Keratinocyte (primary cell): ENCODE measurements at regions not wholly inside any gene's neighbourhood (a gene's known extent, or its start where the extent isn't known, plus 50 kb on each side); places are given as distances from the start of the nearest gene placed in this dataset.

Experiments used
- DNase-seq: peaks from one replicate; pipeline ENCODE4 v3.0.0-alpha.2; 2011; ENCODE audit warnings: low read depth, missing footprints, low spot score
- FAIRE-seq: peaks from 2 replicates; lab custom pipeline; 2011; peaks lifted over from hg19 to GRCh38; lab: Jason Lieb, UNC
- H2AFZ ChIP-seq: 2 replicates; pipeline ENCODE4 v1.6.0; 2012; ENCODE audit warnings: low read length, control low read depth, inconsistent platforms; ENCODE audit not compliant: control insufficient read depth
- H3K27ac ChIP-seq: 2 replicates; pipeline ENCODE4 v1.5.1; 2011; ENCODE audit warnings: low read length; ENCODE audit not compliant: control insufficient read depth, insufficient read depth
- H3K27me3 ChIP-seq: 3 replicates; pipeline ENCODE4 v1.6.0; 2011; ENCODE audit warnings: low read length; ENCODE audit not compliant: control insufficient read depth, insufficient read depth; ENCODE audit errors: extremely low read depth
- H3K36me3 ChIP-seq, 2 experiments: 2 replicates in 1 of 2; 3 replicates in 1 of 2; pipeline ENCODE4 v1.5.1; 2011; ENCODE audit warnings: low read length in 2 of 2, mild to moderate bottlenecking in 1 of 2; ENCODE audit not compliant: control insufficient read depth in 2 of 2, insufficient read depth in 2 of 2; ENCODE audit errors: extremely low read depth in 1 of 2
- H3K4me1 ChIP-seq: 3 replicates; pipeline ENCODE4 v1.5.1; 2011; ENCODE audit warnings: low read length; ENCODE audit not compliant: control insufficient read depth, insufficient read depth; ENCODE audit errors: extremely low read depth
- H3K4me2 ChIP-seq: 3 replicates; pipeline ENCODE4 v1.6.0; 2011; ENCODE audit warnings: low read depth, low read length; ENCODE audit not compliant: control insufficient read depth, insufficient read depth; ENCODE audit errors: extremely low read depth
- H3K4me3 ChIP-seq, 3 experiments: fragments of 200-600 bp in 1 of 3; sonication (generic) in 1 of 3; 2 replicates in 2 of 3; 3 replicates in 1 of 3; pipeline ENCODE4 v1.5.1; 2011 to 2016; ENCODE audit warnings: low read length in 3 of 3, mild to moderate bottlenecking in 3 of 3, control low read depth in 2 of 3, inconsistent platforms in 1 of 3, low read depth in 1 of 3, mixed read lengths in 1 of 3, mixed run types in 1 of 3, moderate library complexity in 1 of 3; ENCODE audit not compliant: control insufficient read depth in 2 of 3, insufficient read depth in 2 of 3; ENCODE audit errors: extremely low read depth in 1 of 3
- H3K79me2 ChIP-seq: 2 replicates; pipeline ENCODE4 v1.6.0; 2012; ENCODE audit warnings: low read length; ENCODE audit not compliant: control insufficient read depth, insufficient read depth
- H3K9ac ChIP-seq: 3 replicates; pipeline ENCODE4 v1.6.0; 2011; ENCODE audit warnings: low read length; ENCODE audit not compliant: control insufficient read depth, insufficient read depth; ENCODE audit errors: extremely low read depth
- H3K9me1 ChIP-seq: 3 replicates; pipeline ENCODE4 v1.6.0; 2011; ENCODE audit warnings: low read length; ENCODE audit not compliant: control insufficient read depth, insufficient read depth; ENCODE audit errors: extremely low read depth
- H3K9me3 ChIP-seq: 2 replicates; pipeline ENCODE4 v1.5.1; 2012; ENCODE audit warnings: low read depth, low read length; ENCODE audit not compliant: control insufficient read depth
- H4K20me1 ChIP-seq: 3 replicates; pipeline ENCODE4 v1.6.0; 2011; ENCODE audit warnings: low read length; ENCODE audit not compliant: control insufficient read depth, insufficient read depth; ENCODE audit errors: extremely low read depth
- EZH2 ChIP-seq: IDR thresholded peaks from one replicate; pipeline ENCODE4 v1.6.1; 2012; ENCODE audit warnings: inconsistent platforms, mild to moderate bottlenecking, low read length, moderate library complexity
- dilution Hi-C: fragments of 300-500 bp; cut with MboI; formaldehyde crosslinking; loops from one replicate; pipeline ENCODE4 v1.7.0; 2020; ENCODE audit warnings: low sequenced_read_pairs; ENCODE audit not compliant: extremely low pct_ligation_motif_present
- TF ChIP-seq, protein P1 (sequence below), 3 experiments: IDR thresholded peaks in 1 of 3; conservative IDR thresholded peaks in 1 of 3; optimal IDR thresholded peaks in 1 of 3; 2 replicates in 2 of 3; 3 replicates in 1 of 3; pipeline versions ENCODE3 to v1.5.1; 2011; ENCODE audit warnings: low read length in 3 of 3, mild to moderate bottlenecking in 3 of 3, moderate library complexity in 2 of 3, control low read depth in 1 of 3, inconsistent platforms in 1 of 3; ENCODE audit not compliant: insufficient read depth in 2 of 3; ENCODE audit errors: extremely low read depth in 1 of 3

DNA sequence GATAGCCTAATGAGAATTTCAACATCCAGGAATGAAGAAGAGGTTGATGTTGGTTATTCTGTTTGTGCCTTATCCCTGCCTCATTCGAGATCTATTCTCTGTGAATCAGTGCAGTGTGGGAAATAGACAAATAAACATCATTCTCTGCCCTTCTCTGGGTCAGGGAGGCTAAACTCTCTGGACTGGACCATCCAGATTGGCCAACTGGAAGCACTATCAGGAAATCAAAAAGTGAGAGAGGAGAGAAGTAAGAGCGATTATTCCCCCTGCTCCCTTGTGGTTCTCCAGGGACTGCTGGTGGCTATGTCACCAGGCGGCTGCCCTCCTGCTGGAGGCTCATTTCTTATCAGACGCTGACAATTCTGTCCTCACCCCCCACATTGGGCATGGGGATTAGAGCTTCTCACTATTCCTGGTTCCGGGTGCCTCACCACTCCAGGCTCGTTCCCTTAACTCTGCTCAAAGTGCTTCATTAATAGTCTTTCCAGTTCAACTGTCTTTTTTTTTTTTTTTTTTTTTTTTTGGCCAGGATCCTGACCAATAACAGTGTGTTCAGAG lies 201.7 kb upstream of the RREB1 start:
- dilution Hi-C loops: no loop called here
- Histone ChIP-seq H3K4me1 (peaks cover 8% of the 10 kb centered on the region), H3K4me2 (no peak overlapping the region), H3K36me3 (no peaks in the 10 kb centered on the region), H3K9me1 (no peaks in the 10 kb centered on the region), H2AFZ (no peak overlapping the region), H3K27ac (no peak overlapping the region), H3K4me3 (no peak overlapping the region), H3K27me3 (no peaks in the 10 kb centered on the region), H3K9me3 (no peaks in the 10 kb centered on the region), H3K9ac (no peak overlapping the region), H3K79me2 (no peaks in the 10 kb centered on the region), H4K20me1 (no peaks in the 10 kb centered on the region)
- FAIRE-seq (no peak), DNase-seq (no peak)
- no peak for TF ChIP-seq EZH2
- TF ChIP-seq, protein P1, sequence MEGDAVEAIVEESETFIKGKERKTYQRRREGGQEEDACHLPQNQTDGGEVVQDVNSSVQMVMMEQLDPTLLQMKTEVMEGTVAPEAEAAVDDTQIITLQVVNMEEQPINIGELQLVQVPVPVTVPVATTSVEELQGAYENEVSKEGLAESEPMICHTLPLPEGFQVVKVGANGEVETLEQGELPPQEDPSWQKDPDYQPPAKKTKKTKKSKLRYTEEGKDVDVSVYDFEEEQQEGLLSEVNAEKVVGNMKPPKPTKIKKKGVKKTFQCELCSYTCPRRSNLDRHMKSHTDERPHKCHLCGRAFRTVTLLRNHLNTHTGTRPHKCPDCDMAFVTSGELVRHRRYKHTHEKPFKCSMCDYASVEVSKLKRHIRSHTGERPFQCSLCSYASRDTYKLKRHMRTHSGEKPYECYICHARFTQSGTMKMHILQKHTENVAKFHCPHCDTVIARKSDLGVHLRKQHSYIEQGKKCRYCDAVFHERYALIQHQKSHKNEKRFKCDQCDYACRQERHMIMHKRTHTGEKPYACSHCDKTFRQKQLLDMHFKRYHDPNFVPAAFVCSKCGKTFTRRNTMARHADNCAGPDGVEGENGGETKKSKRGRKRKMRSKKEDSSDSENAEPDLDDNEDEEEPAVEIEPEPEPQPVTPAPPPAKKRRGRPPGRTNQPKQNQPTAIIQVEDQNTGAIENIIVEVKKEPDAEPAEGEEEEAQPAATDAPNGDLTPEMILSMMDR (optimal IDR thresholded peaks at IDR 0.05 in 1 of 3, IDR thresholded peaks at IDR 0.05 in 1 of 3, conservative IDR thresholded peaks at IDR 0.05 in 1 of 3; ENCODE audit: extremely low read depth in 1 of 3, insufficient read depth in 2 of 3, low read length in 3 of 3): no peak

DNA sequence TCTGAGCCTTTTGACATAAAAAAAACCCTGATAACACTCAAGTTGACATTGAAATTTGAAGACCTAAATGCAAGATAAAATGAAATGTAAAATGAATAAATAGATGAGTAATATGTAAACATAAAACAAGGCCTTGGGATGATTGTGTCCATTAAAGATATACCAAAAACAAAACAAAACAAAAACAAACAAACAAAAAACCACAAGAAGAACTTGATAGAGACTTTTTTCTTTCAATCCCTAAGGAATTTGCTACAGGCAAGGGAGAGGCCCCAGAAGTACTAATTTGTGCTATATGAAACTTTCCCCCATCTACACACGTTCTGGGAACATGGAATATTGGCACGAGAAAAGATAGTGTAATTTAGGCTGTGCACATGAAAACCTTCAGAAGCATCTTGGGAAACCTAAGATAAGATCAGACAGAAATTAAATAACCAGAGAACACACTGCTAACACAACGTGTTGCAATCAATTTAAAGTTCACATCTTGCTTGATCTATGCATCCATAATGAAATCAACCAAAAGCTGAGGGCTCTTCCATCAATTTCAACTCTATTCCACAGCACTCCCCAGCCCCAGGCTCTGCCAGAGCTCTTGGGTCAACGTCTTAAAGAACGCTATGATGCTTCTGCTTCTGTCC lies 201.1 kb upstream of the RREB1 start:
- Histone ChIP-seq H3K27ac (no peak overlapping the region), H3K4me2 (no peak overlapping the region), H3K36me3 (no peaks in the 10 kb centered on the region), H3K4me1 (peaks cover 3% of the 10 kb centered on the region), H3K9ac (no peak overlapping the region), H3K9me1 (no peaks in the 10 kb centered on the region), H4K20me1 (no peaks in the 10 kb centered on the region), H3K4me3 (no peak overlapping the region), H3K79me2 (no peaks in the 10 kb centered on the region), H3K9me3 (no peaks in the 10 kb centered on the region), H2AFZ (no peak overlapping the region), H3K27me3 (no peaks in the 10 kb centered on the region)
- FAIRE-seq (no peak), DNase-seq (no peak)
- dilution Hi-C loops: no loop called here
- TF ChIP-seq EZH2: no peak
- TF ChIP-seq, protein P1 (optimal IDR thresholded peaks at IDR 0.05 in 1 of 3, IDR thresholded peaks at IDR 0.05 in 1 of 3, conservative IDR thresholded peaks at IDR 0.05 in 1 of 3; ENCODE audit: extremely low read depth in 1 of 3, insufficient read depth in 2 of 3, low read length in 3 of 3): no peak
